ENCODE measurements at regions not wholly inside any gene's neighbourhood (a gene's known extent, or its start where the extent isn't known, plus 50 kb on each side); places are given as distances from the start of the nearest gene placed in this dataset.
"Not testable (repeated sequence)": the region's sequence is repeated elsewhere in the genome, so short reads cannot be mapped to it uniquely, and the experiment has no call there.

- no peak overlapping the region for H3K4me3 Mint-ChIP-seq
- H3K27ac Mint-ChIP-seq = no peak overlapping the region
- H3K9me3 Mint-ChIP-seq = no peaks in the 10 kb centered on the region
- H3K27me3 Mint-ChIP-seq = no peaks in the 10 kb centered on the region
- DNase-seq = no peak
- H3K4me1 Mint-ChIP-seq = no peaks in the 10 kb centered on the region
- CTCF ChIA-PET = interaction anchor here (0.6 kb wide), 1 partner anchor 15 kb away, joined by 3 read pairs; no protein-coding TSS in a partner anchor
- H3K36me3 Mint-ChIP-seq (ENCODE audit: low read depth) = no peaks in the 10 kb centered on the region
- POLR2A ChIA-PET = no interaction called here
Observed at GRCh38 chr20:54933212-54933904, 458.0 kb downstream of the DOK5 start.

- DNase-seq = no peak
Observed at GRCh38 chr20:54929191-54929590, 453.8 kb downstream of the DOK5 start.

GRCh38 chr20:54928564-54928963 is 453.2 kb downstream of the DOK5 start:
- no peaks in the 10 kb centered on the region for H3K27me3 Mint-ChIP-seq
- ChIA-PET POLR2A (no interaction called here), CTCF (no interaction called here)
- H3K9me3 Mint-ChIP-seq = no peaks in the 10 kb centered on the region
- no peak for DNase-seq
- no peaks in the 10 kb centered on the region for H3K36me3 Mint-ChIP-seq (ENCODE audit: low read depth)
- H3K4me3 Mint-ChIP-seq = no peak overlapping the region
- H3K27ac Mint-ChIP-seq = no peak overlapping the region
- no peaks in the 10 kb centered on the region for H3K4me1 Mint-ChIP-seq

More at GRCh38 chr20:54929191-54929590, 453.8 kb downstream of the DOK5 start:
- ChIA-PET POLR2A (no interaction called here), CTCF (no interaction called here)
- Mint-ChIP-seq H3K4me1 (no peaks in the 10 kb centered on the region), H3K9me3 (no peaks in the 10 kb centered on the region), H3K4me3 (no peak overlapping the region), H3K27me3 (no peaks in the 10 kb centered on the region), H3K27ac (no peak overlapping the region), H3K36me3 (ENCODE audit: low read depth) (no peaks in the 10 kb centered on the region)

- H3K27ac Mint-ChIP-seq = no peak overlapping the region
- H3K9me3 Mint-ChIP-seq = peaks cover 2% of the 10 kb centered on the region
- no peaks in the 10 kb centered on the region for H3K36me3 Mint-ChIP-seq (ENCODE audit: low read depth)
- no peak overlapping the region for H3K4me3 Mint-ChIP-seq
- no peaks in the 10 kb centered on the region for H3K4me1 Mint-ChIP-seq
- CTCF ChIA-PET = no interaction called here
- DNase-seq = no peak
- H3K27me3 Mint-ChIP-seq = no peaks in the 10 kb centered on the region
- POLR2A ChIA-PET = no interaction called here
Observed at GRCh38 chr20:54922636-54923035, 447.2 kb downstream of the DOK5 start.

GRCh38 chr20:54922096-54922495 is 446.7 kb downstream of the DOK5 start:
- DNase-seq = no peak
- CTCF ChIA-PET = no interaction called here
- no peak overlapping the region for H3K4me3 Mint-ChIP-seq
- POLR2A ChIA-PET = no interaction called here
- H3K9me3 Mint-ChIP-seq = peaks cover 2% of the 10 kb centered on the region
- no peaks in the 10 kb centered on the region for H3K36me3 Mint-ChIP-seq (ENCODE audit: low read depth)
- no peaks in the 10 kb centered on the region for H3K4me1 Mint-ChIP-seq
- H3K27me3 Mint-ChIP-seq = no peaks in the 10 kb centered on the region
- H3K27ac Mint-ChIP-seq = no peak overlapping the region

- H3K27ac Mint-ChIP-seq = no peak overlapping the region
- no peak overlapping the region for H3K4me3 Mint-ChIP-seq
- POLR2A ChIA-PET = no interaction called here
- no peaks in the 10 kb centered on the region for H3K36me3 Mint-ChIP-seq (ENCODE audit: low read depth)
- no peaks in the 10 kb centered on the region for H3K4me1 Mint-ChIP-seq
- CTCF ChIA-PET = no interaction called here
- no peaks in the 10 kb centered on the region for H3K27me3 Mint-ChIP-seq
- peaks cover 2% of the 10 kb centered on the region for H3K9me3 Mint-ChIP-seq
- no peak for DNase-seq
Observed at GRCh38 chr20:54920491-54920890, 445.1 kb downstream of the DOK5 start.

GRCh38 chr20:54918993-54919392 is 443.6 kb downstream of the DOK5 start:
- H3K9me3 Mint-ChIP-seq; H3K36me3 Mint-ChIP-seq (ENCODE audit: low read depth); CTCF ChIA-PET; H3K4me1 Mint-ChIP-seq; DNase-seq; H3K4me3 Mint-ChIP-seq; H3K27me3 Mint-ChIP-seq; POLR2A ChIA-PET; H3K27ac Mint-ChIP-seq: not testable (repeated sequence)

DNA sequence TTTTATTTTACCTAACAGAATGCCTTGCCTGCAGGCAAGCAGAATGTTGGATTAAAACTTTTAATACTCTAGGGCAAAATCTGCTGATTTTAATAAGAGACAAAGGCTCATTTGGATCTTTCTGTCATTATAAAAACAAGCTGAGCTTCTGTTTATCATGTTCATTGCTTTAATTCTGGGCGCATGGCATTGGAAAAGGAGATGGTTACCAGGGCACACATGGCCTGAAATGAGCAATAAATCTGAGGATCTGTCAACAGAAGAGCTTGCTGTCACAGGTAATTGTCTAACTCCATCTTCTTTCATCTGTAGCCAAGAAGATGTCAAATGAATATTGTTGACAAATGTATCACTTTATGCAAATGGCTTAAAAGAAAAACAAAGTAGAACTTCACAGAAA is 439.6 kb downstream of the DOK5 start:
- POLR2A ChIA-PET = no interaction called here
- Mint-ChIP-seq H3K27ac (no peak overlapping the region), H3K4me1 (no peaks in the 10 kb centered on the region), H3K36me3 (ENCODE audit: low read depth) (no peaks in the 10 kb centered on the region), H3K9me3 (peaks cover 4% of the 10 kb centered on the region), H3K4me3 (no peak overlapping the region), H3K27me3 (no peaks in the 10 kb centered on the region)
- CTCF ChIA-PET = no interaction called here
- DNase-seq = no peak

DNA sequence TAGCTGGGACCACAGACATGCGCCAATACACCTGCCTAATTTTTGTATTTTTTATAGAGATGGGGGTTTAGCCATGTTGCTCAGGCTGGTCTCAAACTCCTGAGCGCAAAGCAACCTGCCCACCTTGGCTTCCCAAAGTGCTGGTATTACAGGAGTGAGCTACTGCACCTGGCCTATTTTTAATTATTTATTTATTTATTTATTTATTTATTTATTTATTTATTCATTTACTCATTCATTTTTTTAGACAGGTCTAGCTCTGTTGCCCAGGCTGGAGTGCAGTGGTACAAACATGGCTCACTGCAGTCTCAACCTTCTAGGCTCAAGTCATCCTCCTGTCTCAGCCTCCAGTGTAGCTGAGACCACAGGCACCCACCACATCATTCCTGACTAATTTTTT is 434.3 kb downstream of the DOK5 start:
- no peaks in the 10 kb centered on the region for H3K27me3 Mint-ChIP-seq
- H3K36me3 Mint-ChIP-seq (ENCODE audit: low read depth) = no peaks in the 10 kb centered on the region
- H3K9me3 Mint-ChIP-seq = peaks cover 9% of the 10 kb centered on the region
- H3K4me3 Mint-ChIP-seq = no peak overlapping the region
- no peak for DNase-seq
- no peak overlapping the region for H3K27ac Mint-ChIP-seq
- no peaks in the 10 kb centered on the region for H3K4me1 Mint-ChIP-seq
- CTCF ChIA-PET = no interaction called here
- POLR2A ChIA-PET = no interaction called here

- H3K27ac Mint-ChIP-seq; POLR2A ChIA-PET; H3K9me3 Mint-ChIP-seq; H3K36me3 Mint-ChIP-seq (ENCODE audit: low read depth); H3K4me3 Mint-ChIP-seq; DNase-seq; H3K4me1 Mint-ChIP-seq; CTCF ChIA-PET; H3K27me3 Mint-ChIP-seq: not testable (repeated sequence)
Observed at GRCh38 chr20:54906134-54906533, 430.7 kb downstream of the DOK5 start.

GRCh38 chr20:54897787-54898186 is 422.4 kb downstream of the DOK5 start:
- no peaks in the 10 kb centered on the region for H3K27me3 Mint-ChIP-seq
- ChIA-PET CTCF (no interaction called here), POLR2A (no interaction called here)
- DNase-seq = no peak
- no peak overlapping the region for H3K27ac Mint-ChIP-seq
- no peak overlapping the region for H3K4me3 Mint-ChIP-seq
- no peaks in the 10 kb centered on the region for H3K4me1 Mint-ChIP-seq
- peaks cover 25% of the 10 kb centered on the region for H3K9me3 Mint-ChIP-seq
- no peaks in the 10 kb centered on the region for H3K36me3 Mint-ChIP-seq (ENCODE audit: low read depth)

- ChIA-PET CTCF (no interaction called here), POLR2A (no interaction called here)
- DNase-seq = no peak
- Mint-ChIP-seq H3K27ac (no peak overlapping the region), H3K36me3 (ENCODE audit: low read depth) (no peaks in the 10 kb centered on the region), H3K4me3 (no peak overlapping the region), H3K27me3 (no peaks in the 10 kb centered on the region), H3K9me3 (peaks cover 10% of the 10 kb centered on the region), H3K4me1 (no peaks in the 10 kb centered on the region)
Observed at GRCh38 chr20:54891907-54892306, 416.5 kb downstream of the DOK5 start.

DNA sequence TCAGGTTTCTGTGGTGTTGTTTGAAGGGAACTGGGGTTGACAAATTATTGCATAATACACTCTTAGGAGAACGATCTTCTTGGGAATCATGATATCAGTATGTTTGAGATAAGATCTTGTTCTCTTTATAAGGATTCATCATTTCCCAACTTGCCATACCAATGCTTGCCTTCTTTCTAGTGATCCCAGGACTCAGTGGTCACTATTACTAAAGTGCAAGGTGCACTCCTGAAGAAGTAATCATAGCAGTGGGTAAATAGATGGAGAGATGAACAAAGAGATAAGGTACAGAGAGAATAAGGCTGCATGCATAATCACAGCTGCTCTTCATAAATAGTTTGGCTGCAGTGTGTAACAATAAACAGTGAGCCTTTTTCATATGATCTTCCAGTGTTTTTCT is 404.0 kb downstream of the DOK5 start:
- ChIA-PET CTCF (no interaction called here), POLR2A (no interaction called here)
- no peak for DNase-seq
- Mint-ChIP-seq H3K9me3 (peaks cover 10% of the 10 kb centered on the region), H3K27me3 (no peaks in the 10 kb centered on the region), H3K27ac (no peak overlapping the region), H3K36me3 (ENCODE audit: low read depth) (no peaks in the 10 kb centered on the region), H3K4me3 (no peak overlapping the region), H3K4me1 (no peaks in the 10 kb centered on the region)

DNA sequence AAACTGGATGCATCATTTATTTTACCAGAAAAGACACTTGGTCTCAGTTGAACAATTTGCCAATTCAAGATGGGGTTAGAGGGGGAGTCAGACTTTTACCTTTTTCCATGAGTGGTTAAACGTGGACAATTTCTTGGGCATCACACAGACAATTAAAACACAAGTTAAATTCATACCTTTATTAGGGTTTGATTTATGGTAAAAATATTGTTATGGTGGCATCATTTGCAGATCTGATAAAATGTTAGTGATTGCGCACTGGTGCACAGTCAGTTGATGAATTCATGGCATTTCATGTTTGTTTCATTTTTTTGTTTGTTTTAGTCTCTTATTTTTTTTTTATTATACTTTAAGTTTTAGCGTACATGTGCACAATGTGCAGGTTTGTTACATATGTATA is 399.9 kb downstream of the DOK5 start:
- Mint-ChIP-seq H3K4me3 (no peak overlapping the region), H3K9me3 (peaks cover 8% of the 10 kb centered on the region), H3K27ac (no peak overlapping the region), H3K4me1 (no peaks in the 10 kb centered on the region), H3K36me3 (ENCODE audit: low read depth) (no peaks in the 10 kb centered on the region), H3K27me3 (no peaks in the 10 kb centered on the region)
- ChIA-PET CTCF (no interaction called here), POLR2A (no interaction called here)
- no peak for DNase-seq

All from activated CD4-positive, alpha-beta T cell treated with anti-CD3 and anti-CD28 coated beads, Interleukin-2, amount 10 ng/mL, durations not matched to agents 7 days and 5 days (primary cell).